Calu3 (cell line): ENCODE measurements at regions not wholly inside any gene's neighbourhood (a gene's known extent, or its start where the extent isn't known, plus 50 kb on each side); places are given as distances from the start of the nearest gene placed in this dataset.

Source experiments
- BruUV-seq: library from RNA; stranded (reverse); fragments of 400-500 nt; replicated peaks from 2 replicates; lab custom pipeline; 2021; lab: Mats Ljungman, UMichigan
- CTCF ChIA-PET: fragments of 300-600 bp; sonication (Branson Sonifier 250); formaldehyde crosslinking; loops from one replicate; lab custom pipeline; 2022; ENCODE audit warnings: antibody characterized with exemption; lab: Charles Lee
- DNase-seq: peaks from one replicate; pipeline ENCODE4 v3.0.0; 2022
- H3K27ac Mint-ChIP-seq: one replicate; pipeline ENCODE4 v1.8.0; 2022; ENCODE audit warnings: mixed read lengths; ENCODE audit not compliant: unreplicated experiment
- H3K27me3 Mint-ChIP-seq: one replicate; pipeline ENCODE4 v1.8.0; 2022; ENCODE audit warnings: mixed read lengths; ENCODE audit not compliant: unreplicated experiment
- H3K36me3 Mint-ChIP-seq: one replicate; pipeline ENCODE4 v1.8.0; 2022; ENCODE audit warnings: mild to moderate bottlenecking, moderate library complexity, mixed read lengths; ENCODE audit not compliant: insufficient read depth, unreplicated experiment
- H3K4me1 Mint-ChIP-seq: one replicate; pipeline ENCODE4 v1.8.0; 2022; ENCODE audit warnings: mild to moderate bottlenecking, low read depth, mixed read lengths; ENCODE audit not compliant: unreplicated experiment
- H3K4me3 Mint-ChIP-seq: one replicate; pipeline ENCODE4 v1.8.0; 2022; ENCODE audit warnings: mild to moderate bottlenecking, low read depth, moderate library complexity, mixed read lengths; ENCODE audit not compliant: unreplicated experiment
- H3K9me3 Mint-ChIP-seq: one replicate; pipeline ENCODE4 v1.8.0; 2022; ENCODE audit warnings: low read depth, mixed read lengths; ENCODE audit not compliant: unreplicated experiment
- CTCF ChIP-seq: fragments of 200-600 bp; IDR thresholded peaks from one replicate; pipeline ENCODE4 v1.8.0; 2022; ENCODE audit warnings: antibody characterized with exemption; ENCODE audit not compliant: unreplicated experiment
- intact Hi-C: fragments of 100-400 bp; cut with micrococcal nuclease; formaldehyde crosslinking; loops from one replicate; pipeline ENCODE4 v1.10.0; 2022; ENCODE audit not compliant: unreplicated experiment

GRCh38 chr7:45367026-45367425, 207.1 kb upstream of the ADCY1 start:
- CTCF ChIA-PET: no interaction called here
- H3K4me1 Mint-ChIP-seq: no peaks in the 10 kb centered on the region
- H3K9me3 Mint-ChIP-seq: no peaks in the 10 kb centered on the region
- no peak for TF ChIP-seq CTCF
- no TSS peak for BruUV-seq
- intact Hi-C loops: no loop called here
- H3K27ac Mint-ChIP-seq: no peak overlapping the region
- peaks cover 74% of the 10 kb centered on the region for H3K27me3 Mint-ChIP-seq
- H3K36me3 Mint-ChIP-seq: no peaks in the 10 kb centered on the region
- DNase-seq: no peak
- H3K4me3 Mint-ChIP-seq: no peak overlapping the region

DNA sequence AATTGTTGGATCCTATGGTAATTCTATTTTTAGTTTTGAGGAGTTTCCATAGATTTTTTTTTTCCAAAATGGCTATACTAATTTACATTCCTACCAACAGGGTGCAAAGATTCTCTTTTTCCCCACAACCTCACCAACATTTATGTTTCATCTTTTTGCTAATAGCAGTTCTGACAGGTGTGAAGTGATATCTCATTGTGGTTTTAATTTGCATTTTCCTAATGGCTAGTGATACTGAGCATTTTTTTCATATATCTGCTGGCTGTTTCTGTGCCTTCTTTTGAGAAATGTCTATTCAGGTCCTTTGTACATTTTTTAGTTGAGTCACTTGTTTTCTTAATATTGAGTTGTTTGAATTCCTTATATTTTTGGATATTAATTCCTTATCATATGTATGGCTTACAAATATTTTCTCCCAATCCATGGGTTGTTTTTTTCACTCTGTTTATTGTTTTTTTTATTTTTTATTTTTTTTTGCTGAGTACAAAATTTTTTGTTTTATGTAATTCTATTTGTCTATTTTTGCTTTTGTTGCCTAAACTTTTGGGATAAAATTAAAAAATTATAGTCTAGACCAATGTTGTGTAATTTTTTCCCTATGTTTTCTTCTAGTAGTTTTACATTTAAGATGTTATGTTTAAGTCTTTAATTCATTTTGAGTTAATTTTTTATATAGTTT, 205.9 kb upstream of the ADCY1 start:
- Mint-ChIP-seq H3K27me3 (peaks cover 61% of the 10 kb centered on the region), H3K4me1 (no peaks in the 10 kb centered on the region), H3K36me3 (no peaks in the 10 kb centered on the region), H3K27ac (no peak overlapping the region), H3K9me3 (no peaks in the 10 kb centered on the region), H3K4me3 (no peak overlapping the region)
- CTCF ChIA-PET: no interaction called here
- no TSS peak for BruUV-seq
- no peak for DNase-seq
- intact Hi-C loops: no loop called here
- no peak for TF ChIP-seq CTCF

DNA sequence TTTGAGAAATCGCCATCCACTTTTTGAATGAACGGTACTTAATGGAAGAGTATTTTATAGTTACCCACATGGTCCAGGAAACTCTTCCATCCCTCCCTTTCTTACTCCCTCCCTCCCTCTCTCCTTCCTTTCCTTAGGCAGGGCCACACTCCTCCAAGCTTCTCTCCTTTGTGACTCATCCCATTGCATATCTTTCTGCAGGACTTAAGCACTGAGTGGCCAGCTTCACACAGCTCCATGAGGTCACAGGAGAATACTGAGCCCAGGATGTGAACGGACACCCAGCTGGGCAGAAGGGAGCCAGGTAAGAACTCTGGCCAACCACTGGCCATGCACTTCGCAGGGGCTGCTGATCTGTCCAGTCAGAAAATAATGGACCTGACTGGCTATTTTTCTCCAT, 189.7 kb upstream of the ADCY1 start:
- DNase-seq: no peak
- Mint-ChIP-seq H3K27ac (no peak overlapping the region), H3K36me3 (no peaks in the 10 kb centered on the region), H3K27me3 (peaks cover 82% of the 10 kb centered on the region), H3K4me3 (no peak overlapping the region), H3K9me3 (no peaks in the 10 kb centered on the region), H3K4me1 (no peaks in the 10 kb centered on the region)
- TF ChIP-seq CTCF: no peak
- intact Hi-C loops: no loop called here
- BruUV-seq: no TSS peak
- CTCF ChIA-PET: interaction anchor here (0.6 to 1.0 kb wide), 2 partner anchors 26 to 65 kb away, joined by 3 read pairs; no protein-coding TSS in a partner anchor

DNA sequence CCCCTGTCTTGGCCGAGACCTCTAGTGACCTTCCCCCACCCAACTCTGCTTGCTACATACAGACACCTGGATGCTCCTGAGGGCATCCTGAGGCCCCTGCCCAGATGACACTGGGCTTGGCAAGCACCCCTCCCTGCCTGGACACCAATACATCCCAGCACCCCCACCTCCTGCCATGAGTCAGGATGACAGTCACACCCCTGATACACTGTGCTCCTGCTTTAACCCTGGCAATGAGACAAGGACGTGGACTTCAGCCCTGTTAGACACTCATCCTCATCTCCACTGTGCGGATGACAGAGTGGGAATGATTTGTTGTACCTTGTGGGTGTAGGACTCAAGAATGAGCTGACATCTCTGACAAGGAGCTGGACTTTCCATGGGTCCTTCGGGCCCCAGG, 186.3 kb upstream of the ADCY1 start:
- H3K36me3 Mint-ChIP-seq: no peaks in the 10 kb centered on the region
- intact Hi-C loops: no loop called here
- peaks cover 74% of the 10 kb centered on the region for H3K27me3 Mint-ChIP-seq
- CTCF ChIA-PET: no interaction called here
- DNase-seq: no peak
- no peaks in the 10 kb centered on the region for H3K4me1 Mint-ChIP-seq
- H3K4me3 Mint-ChIP-seq: no peak overlapping the region
- H3K27ac Mint-ChIP-seq: no peak overlapping the region
- no peak for TF ChIP-seq CTCF
- no peaks in the 10 kb centered on the region for H3K9me3 Mint-ChIP-seq
- BruUV-seq: no TSS peak
